Erythroblast (primary cell): ENCODE measurements at regions not wholly inside any gene's neighbourhood (a gene's known extent, or its start where the extent isn't known, plus 50 kb on each side); places are given as distances from the start of the nearest gene placed in this dataset.

Experiments
- GATA1 ChIP-seq: IDR thresholded peaks from 2 replicates; pipeline ENCODE4 v1.6.1; 2011; ENCODE audit warnings: low read depth, mild to moderate bottlenecking, control low read depth, low read length, moderate library complexity
- POLR2A ChIP-seq: IDR thresholded peaks from 2 replicates; pipeline ENCODE4 v1.6.1; 2011; ENCODE audit warnings: mild to moderate bottlenecking, low read length

DNA sequence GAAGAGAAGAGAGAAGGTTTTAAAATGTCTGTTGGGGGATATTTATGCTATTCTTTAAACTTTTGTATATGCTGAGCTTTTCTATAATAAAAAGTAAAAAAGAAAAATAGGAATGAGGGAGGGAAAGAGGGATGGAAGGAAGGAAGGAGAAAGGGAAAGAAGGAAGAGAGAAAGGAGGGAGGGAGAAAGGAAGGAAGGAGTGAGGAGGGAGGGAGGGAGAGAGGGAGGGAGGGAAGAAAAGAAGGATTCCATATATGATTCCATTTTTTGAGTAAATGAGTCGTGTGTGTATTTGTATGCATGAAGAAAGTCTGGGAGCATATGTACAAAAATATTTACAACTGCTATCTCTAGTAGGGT lies 120.9 kb upstream of the ZBTB40 start:
- TF ChIP-seq POLR2A (no peak), GATA1 (no peak)
